GM10266 (cell line): ENCODE measurements at regions not wholly inside any gene's neighbourhood (a gene's known extent, or its start where the extent isn't known, plus 50 kb on each side); places are given as distances from the start of the nearest gene placed in this dataset.

Experiments
- DNase-seq: peaks from one replicate; pipeline ENCODE4 v3.0.0; 2012; ENCODE audit errors: extremely low spot score
- TF ChIP-seq, protein P1 (sequence below): IDR thresholded peaks from 2 replicates; pipeline ENCODE4 v1.5.1; 2012; ENCODE audit warnings: mild to moderate bottlenecking, low read depth; ENCODE audit not compliant: control insufficient read depth, insufficient read depth; ENCODE audit errors: missing control alignments

DNA sequence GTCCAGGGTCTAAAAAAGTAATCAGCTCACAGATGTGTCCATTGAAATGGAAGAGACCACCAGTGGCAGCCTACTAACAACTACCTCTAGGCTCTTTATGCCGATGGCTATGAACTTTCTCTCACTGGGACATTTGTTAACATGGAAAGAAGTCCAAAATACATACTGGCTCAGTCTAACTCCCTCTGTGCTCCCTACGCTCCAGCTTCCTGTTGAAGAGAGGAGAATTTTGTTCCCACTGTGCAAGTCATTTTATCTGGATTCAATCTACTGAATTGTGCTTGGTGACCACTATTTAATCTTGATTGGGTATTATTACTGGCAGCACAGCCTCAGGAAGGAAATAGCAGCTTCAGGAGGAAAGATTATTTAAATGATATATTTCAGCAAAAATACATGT is 128.8 kb upstream of the ARGLU1 start:
- TF ChIP-seq, protein P1, sequence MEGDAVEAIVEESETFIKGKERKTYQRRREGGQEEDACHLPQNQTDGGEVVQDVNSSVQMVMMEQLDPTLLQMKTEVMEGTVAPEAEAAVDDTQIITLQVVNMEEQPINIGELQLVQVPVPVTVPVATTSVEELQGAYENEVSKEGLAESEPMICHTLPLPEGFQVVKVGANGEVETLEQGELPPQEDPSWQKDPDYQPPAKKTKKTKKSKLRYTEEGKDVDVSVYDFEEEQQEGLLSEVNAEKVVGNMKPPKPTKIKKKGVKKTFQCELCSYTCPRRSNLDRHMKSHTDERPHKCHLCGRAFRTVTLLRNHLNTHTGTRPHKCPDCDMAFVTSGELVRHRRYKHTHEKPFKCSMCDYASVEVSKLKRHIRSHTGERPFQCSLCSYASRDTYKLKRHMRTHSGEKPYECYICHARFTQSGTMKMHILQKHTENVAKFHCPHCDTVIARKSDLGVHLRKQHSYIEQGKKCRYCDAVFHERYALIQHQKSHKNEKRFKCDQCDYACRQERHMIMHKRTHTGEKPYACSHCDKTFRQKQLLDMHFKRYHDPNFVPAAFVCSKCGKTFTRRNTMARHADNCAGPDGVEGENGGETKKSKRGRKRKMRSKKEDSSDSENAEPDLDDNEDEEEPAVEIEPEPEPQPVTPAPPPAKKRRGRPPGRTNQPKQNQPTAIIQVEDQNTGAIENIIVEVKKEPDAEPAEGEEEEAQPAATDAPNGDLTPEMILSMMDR = no peak
- no peak for DNase-seq

DNA sequence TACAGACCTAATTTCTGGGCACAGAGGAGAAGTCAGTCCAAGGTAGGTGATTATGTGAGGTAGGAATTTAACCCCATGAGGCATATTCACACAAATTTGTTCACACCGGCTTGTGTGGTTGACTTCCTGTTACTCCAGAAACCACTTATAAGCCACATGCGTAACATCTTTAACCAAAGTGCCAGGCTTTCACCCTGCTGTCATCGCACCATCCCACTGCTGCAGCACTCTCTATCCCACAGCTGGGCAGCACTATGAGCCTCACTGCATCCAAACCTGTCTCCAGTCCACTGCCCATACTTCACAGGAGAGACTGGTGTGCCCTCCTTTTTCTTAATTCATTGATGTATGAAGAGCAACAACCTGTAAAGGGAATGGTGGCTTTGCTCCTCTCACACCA is 128.2 kb upstream of the ARGLU1 start:
- no peak for DNase-seq
- TF ChIP-seq, protein P1 = no peak

DNA sequence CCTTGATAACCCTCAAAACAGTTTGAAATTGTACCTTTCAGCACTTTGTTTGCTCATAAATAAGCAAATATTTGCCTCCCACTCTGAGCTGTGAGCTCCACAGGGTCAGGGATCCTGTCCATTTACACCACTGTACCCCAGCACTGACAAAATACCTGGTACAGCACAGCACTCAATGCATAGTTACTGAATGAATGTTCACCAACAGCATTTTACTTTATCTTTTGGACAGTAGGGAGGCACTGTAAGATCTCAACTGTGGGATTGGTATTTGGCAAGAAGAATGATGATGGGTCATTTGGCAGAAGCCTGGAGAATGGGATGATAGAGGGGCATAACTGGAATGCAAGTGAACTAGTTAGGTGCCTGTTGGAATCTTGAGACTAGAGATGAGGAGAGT is 127.2 kb upstream of the ARGLU1 start:
- TF ChIP-seq, protein P1 = no peak
- no peak for DNase-seq

DNA sequence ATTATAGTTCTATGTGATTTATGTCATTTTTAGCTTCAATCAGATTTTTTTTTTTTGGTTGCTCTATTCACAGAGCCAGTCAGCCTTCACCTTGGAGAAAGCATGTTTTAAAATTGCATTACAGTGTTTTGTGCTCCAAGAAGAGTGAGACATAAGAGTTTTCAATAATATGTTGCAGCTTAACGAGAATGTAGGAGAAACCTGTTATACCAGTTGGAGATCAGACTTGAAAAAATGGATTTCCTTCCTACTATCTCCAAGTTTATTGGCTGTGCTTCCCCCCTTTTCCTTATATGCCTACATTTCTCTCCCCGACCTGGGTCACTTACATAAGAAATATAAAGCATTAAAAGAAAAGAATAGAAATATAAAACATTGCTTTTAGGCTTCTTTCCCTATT is 123.9 kb upstream of the ARGLU1 start:
- DNase-seq = no peak
- TF ChIP-seq, protein P1 = no peak

DNA sequence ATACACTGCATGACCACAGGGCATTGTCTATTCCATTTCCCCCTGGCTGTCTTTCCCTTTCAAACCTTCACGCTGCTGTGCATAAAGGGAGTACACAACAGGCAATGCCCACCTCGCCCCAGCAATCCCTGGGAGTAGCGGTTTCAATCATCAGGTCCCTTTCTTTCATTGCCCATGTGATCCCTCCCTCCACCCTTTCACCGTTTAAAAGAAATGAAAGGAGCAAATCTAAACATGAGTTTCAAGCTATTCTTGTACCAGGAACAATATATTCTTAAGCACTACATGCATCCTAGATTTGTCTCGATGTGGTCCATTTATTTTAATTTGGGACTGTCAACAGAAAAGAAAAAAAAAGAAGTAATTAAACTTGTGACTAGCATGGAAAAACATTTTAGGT is 123.4 kb upstream of the ARGLU1 start:
- no peak for DNase-seq
- TF ChIP-seq, protein P1 = no peak

DNA sequence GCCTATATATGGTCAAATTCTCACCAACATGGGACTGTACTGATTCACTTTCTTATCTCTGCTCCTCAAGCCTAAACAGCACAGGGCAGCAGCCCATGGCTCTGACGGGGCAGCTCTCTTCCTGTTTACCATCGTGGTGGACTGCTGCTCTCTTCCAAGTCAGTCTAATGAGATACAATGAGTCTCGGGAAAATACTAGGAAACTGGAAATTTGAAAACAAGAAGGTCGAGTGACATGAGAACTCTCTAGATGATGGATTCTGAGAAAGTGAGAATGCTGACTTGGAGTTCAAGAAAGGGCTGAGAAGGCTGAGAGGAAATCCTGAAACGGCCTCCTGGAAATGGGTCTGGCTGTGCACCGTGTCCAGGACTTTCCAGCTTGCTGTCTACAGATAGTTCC is 122.8 kb upstream of the ARGLU1 start:
- TF ChIP-seq, protein P1 = no peak
- DNase-seq = no peak

DNA sequence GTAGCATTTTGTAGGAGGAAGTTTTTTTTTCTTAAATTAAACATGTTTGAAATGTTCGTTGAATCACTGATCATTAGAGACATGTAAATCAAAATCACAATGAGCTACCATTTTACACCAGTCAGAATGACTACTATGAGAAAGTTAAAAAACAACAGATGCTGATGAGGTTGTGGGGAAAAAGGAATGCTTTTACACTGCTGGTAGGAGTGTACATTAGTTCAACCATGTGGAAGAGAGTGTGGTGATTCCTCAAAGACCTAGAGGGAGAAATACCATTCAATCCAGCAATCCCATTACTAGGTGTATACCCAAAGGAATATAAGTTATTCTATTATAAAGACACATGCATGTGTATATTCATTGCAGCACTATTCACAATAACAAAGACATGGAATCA is 122.0 kb upstream of the ARGLU1 start:
- TF ChIP-seq, protein P1 = no peak
- no peak for DNase-seq
